Endometrial microvascular endothelial cells (primary cell): ENCODE measurements at regions not wholly inside any gene's neighbourhood (a gene's known extent, or its start where the extent isn't known, plus 50 kb on each side); places are given as distances from the start of the nearest gene placed in this dataset.
"Not testable (repeated sequence)": the region's sequence is repeated elsewhere in the genome, so short reads cannot be mapped to it uniquely, and the experiment has no call there.

Experiments
- in situ Hi-C: cut with HindIII; loops from 2 replicates; pipeline ENCODE4 v1.10.0; 2017; ENCODE audit warnings: low sequenced_read_pairs, low pct_unique_long_range_greater_than_20kb; ENCODE audit errors: inconsistent ontology term

GRCh38 chr22:25388866-25389540 is 169.6 kb downstream of the CRYBB2 start:
- in situ Hi-C loops = no loop called here

GRCh38 chr22:25389541-25389919 is 170.1 kb downstream of the CRYBB2 start:
- in situ Hi-C loops = no loop called here

GRCh38 chr22:25390297-25391240 is 171.1 kb downstream of the CRYBB2 start:
- in situ Hi-C loops = no loop called here

- in situ Hi-C loops = no loop called here
Observed at GRCh38 chr22:25392584-25392983, 171.9 kb upstream of the GRK3 start.

GRCh38 chr22:25393121-25393805 is 171.2 kb upstream of the GRK3 start:
- in situ Hi-C loops = no loop called here

GRCh38 chr22:25395468-25395867 is 169.0 kb upstream of the GRK3 start:
- in situ Hi-C loops = no loop called here

GRCh38 chr22:25395915-25396314 is 168.6 kb upstream of the GRK3 start:
- in situ Hi-C loops = no loop called here

- in situ Hi-C loops = no loop called here
Observed at GRCh38 chr22:25396615-25397200, 167.8 kb upstream of the GRK3 start.

GRCh38 chr22:25397616-25398015 is 166.9 kb upstream of the GRK3 start:
- in situ Hi-C loops = no loop called here

- in situ Hi-C loops = not testable (repeated sequence)
Observed at GRCh38 chr22:25398591-25399062, 165.8 kb upstream of the GRK3 start.

- in situ Hi-C loops = no loop called here
Observed at GRCh38 chr22:25399649-25400151, 164.8 kb upstream of the GRK3 start.

GRCh38 chr22:25402160-25402500 is 162.3 kb upstream of the GRK3 start:
- in situ Hi-C loops = no loop called here

- in situ Hi-C loops = no loop called here
Observed at GRCh38 chr22:25402501-25403283, 161.8 kb upstream of the GRK3 start.

GRCh38 chr22:25403284-25403810 is 161.1 kb upstream of the GRK3 start:
- in situ Hi-C loops = no loop called here

- in situ Hi-C loops = no loop called here
Observed at GRCh38 chr22:25403811-25404471, 160.5 kb upstream of the GRK3 start.

GRCh38 chr22:25404556-25404927 is 159.9 kb upstream of the GRK3 start:
- in situ Hi-C loops = no loop called here

- in situ Hi-C loops = no loop called here
Observed at GRCh38 chr22:25404928-25405816, 159.3 kb upstream of the GRK3 start.
